NCI-H69 (cell line): ENCODE measurements at regions not wholly inside any gene's neighbourhood (a gene's known extent, or its start where the extent isn't known, plus 50 kb on each side); places are given as distances from the start of the nearest gene placed in this dataset.

ENCODE experiments used
- DNase-seq: peaks from one replicate; lab custom pipeline; 2025; lab: John Stamatoyannopoulos, UW

- no peak for DNase-seq
Measured at GRCh38 chr13:63693696-63694095, 2278.0 kb upstream of the PCDH20 start.

DNA sequence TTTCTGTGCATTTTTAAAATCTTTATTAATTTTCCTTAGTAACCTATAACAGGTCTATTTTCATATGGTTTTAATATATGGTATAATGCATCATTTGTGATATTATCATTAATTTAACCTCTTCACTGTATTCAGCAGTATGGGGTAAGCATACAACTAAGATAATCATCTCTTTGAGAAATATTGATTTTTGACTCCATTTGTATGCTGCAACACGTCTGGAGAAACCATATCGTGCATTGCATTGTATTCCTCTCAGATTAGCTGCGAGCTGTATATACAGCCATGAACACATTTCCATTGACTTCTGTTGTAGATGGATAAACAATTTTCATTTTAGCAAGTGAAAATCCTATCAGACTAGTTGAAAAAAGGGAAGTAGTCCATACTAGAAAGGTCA, 2275.8 kb upstream of the PCDH20 start:
- no peak for DNase-seq

- peak; percentile 18 for DNase-seq
Measured at GRCh38 chr13:63690672-63691071, 2275.0 kb upstream of the PCDH20 start.

- DNase-seq = no peak
Measured at GRCh38 chr13:63684822-63685221, 2269.2 kb upstream of the PCDH20 start.

- peak; percentile 88 for DNase-seq
Measured at GRCh38 chr13:63680704-63681103, 2265.1 kb upstream of the PCDH20 start.

GRCh38 chr13:63671296-63671695, 2255.6 kb upstream of the PCDH20 start:
- DNase-seq = no peak

DNA sequence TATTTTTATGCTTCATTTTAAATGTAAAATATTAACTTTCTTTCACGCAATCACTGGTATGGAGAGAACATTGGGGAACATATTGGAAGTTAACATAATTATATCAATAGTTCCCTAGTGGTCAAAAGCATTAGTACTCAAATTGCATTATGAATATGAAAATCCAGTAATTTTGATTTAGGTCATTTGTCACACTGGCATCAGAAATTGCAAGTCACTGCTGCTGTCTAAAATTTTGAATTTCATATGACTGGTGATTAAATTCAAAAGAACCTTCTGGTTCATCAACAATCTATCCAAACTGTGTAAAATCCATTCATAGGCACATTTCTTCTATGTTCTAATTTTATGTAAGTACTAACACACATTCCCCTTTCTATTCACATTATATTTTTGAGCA, 2235.7 kb upstream of the PCDH20 start:
- no peak for DNase-seq

DNA sequence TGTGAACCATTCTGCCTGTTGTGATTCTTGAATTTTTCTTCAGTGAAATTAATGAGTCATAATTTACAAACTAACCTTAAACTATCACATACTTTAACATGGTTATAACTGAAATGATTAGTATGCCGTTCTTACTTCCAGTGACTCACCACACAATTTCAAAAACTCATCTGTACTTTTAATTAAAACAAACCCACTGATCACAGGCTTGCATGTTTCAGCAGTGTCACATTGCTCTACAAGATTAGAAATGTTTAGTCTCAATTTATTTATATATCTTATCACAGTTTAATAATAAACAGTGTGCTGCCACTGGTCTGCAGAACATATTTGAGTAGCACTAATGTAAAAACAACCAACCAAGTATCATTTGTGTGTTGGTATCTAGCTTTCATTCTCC, 2227.9 kb upstream of the PCDH20 start:
- DNase-seq = no peak

GRCh38 chr13:63636316-63636993, 2220.8 kb upstream of the PCDH20 start:
- DNase-seq = peak; percentile 91

DNA sequence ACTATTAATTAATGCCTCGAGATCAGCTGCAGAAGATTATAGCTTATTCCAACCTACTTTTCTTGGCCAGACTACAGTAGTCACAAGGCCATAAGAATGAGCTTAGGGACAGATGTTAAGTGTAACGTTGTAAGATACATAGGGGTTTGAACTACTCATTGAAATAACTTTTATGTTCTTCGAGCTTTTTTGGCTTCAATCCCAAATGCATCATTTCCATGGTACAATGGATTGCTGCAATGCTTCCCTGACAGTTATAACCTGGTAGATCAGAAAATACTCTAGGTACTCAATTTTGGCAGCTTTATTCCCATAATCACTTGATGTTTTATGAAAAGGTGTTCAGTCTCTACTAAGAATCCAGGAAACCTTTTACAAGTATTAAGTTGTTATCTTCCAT, 2216.7 kb upstream of the PCDH20 start:
- DNase-seq = no peak

DNA sequence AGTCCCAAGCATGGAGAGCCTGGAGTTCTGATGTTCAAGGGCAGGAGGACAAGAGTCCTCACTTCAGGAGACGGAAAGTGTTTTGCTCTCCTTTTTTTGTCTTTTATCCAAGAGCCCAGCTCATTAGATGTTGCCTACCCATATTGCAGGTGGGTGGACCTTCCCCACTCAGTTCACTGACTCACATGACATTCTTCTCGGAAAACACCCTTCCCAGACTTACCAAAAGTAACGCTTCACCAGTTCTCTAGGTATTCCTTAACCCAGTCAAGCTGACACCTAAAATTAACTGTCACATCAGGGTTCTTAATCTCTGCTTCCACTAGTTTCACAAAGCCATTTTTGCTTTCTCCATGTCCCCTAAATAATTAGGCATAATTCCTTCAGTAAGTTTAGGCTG, 2215.4 kb upstream of the PCDH20 start:
- DNase-seq = no peak

DNA sequence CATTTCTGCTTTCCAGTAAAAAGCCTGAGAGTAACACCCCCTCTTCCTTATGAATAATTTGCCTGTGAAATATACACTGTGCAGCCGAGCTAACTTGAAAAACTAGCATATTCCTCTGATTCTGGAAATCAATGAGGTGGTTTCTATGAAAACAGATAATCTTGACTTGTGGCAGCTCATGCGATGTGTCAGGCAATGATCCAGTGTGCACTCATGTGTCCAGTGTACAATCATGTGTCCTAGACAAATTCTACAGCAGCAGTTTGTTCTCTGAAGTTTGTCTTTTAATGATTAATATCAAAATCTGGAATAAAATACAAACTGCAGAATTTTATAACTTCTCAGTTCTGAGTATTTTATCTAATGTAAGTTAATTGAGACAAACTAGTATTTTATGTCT, 2213.9 kb upstream of the PCDH20 start:
- DNase-seq = no peak

GRCh38 chr13:63628310-63628709, 2212.7 kb upstream of the PCDH20 start:
- DNase-seq = no peak

- peak; percentile 7 for DNase-seq
Measured at GRCh38 chr13:63625869-63626268, 2210.2 kb upstream of the PCDH20 start.

- DNase-seq = no peak
Measured at GRCh38 chr13:63614874-63615612, 2199.4 kb upstream of the PCDH20 start.

- DNase-seq = no peak
Measured at GRCh38 chr13:63607153-63607552, 2191.5 kb upstream of the PCDH20 start.

DNA sequence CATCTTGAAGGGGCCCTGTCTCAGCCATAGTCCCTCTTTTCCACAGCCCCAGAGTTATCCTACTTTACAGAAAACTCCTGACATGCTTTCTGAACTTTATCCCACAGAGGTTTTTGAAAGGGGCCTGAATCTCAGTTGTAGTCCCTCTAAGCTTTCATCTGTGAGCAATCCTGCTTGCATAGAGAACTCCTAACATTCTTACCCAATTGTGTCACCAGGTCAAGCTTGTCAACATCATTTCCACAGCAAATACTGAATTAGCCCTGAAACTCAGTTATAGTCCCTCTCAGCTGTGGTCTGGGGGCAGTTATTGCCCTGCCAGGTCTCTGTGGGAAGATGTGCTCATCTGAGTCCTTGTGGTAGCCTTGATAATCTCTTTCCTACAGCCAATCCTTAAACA, 2190.3 kb upstream of the PCDH20 start:
- no peak for DNase-seq

GRCh38 chr13:63605403-63605802, 2189.8 kb upstream of the PCDH20 start:
- no peak for DNase-seq

DNA sequence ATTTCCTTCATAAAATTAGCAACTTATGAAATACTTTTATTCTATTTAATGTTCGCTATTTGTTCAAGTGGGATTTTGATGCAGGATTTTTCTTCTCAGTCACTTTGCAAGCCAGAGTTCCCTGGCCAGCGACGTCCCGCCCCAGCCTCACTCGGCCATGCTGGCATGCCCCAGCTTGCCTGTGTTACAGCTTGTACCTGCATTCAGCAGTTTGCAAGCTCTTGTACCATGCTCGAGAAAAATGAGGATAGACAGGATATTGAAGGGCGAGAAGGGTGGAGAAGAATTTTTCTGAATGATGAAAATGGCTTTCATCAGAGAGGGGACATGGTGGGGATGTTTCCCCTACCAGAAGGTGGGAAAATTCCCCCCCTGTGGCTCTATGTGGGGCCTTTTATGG, 2180.2 kb upstream of the PCDH20 start:
- no peak for DNase-seq

- DNase-seq = no peak
Measured at GRCh38 chr13:63586467-63586866, 2170.8 kb upstream of the PCDH20 start.

DNA sequence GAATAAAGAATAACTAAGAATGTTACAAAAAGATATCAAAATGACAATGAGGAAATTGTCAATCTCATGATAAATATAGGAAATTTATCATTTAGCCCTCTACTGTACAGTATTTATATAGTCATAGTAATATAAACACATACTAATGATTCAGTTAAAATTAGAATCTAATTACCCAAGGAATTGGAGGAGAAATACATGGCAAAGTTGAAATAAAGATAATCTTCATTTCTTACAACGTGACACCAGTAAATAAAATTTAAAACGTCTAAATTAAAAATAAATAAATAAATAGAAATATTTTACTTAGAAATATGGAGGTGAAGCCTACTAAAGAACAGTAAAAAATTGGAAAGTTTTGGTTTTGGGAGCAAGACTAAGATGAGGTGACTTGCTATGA, 2163.1 kb upstream of the PCDH20 start:
- DNase-seq = no peak

- DNase-seq = no peak
Measured at GRCh38 chr13:63567031-63567430, 2151.4 kb upstream of the PCDH20 start.

GRCh38 chr13:63554157-63554556, 2138.5 kb upstream of the PCDH20 start:
- no peak for DNase-seq

DNA sequence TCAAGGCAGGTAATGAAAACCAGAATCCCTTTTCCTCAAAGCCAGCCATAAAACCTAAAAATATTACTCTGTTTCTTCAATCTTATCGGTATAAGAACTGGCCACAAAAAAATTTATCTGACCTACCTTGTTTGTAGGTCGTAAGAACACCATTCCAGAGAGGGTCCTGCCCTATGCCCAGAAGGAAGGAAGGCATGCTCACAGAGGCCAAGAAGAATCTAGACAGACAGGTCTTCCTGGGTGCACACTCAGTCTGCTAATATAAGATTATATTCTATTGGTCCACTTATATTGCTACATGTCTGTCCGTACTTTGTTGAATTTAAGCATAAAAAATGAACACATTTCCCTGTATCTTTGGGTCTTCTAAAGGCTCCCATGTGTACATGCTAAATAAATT, 2136.1 kb upstream of the PCDH20 start:
- DNase-seq = no peak
